OCI-LY1 (cell line): ENCODE measurements at regions not wholly inside any gene's neighbourhood (a gene's known extent, or its start where the extent isn't known, plus 50 kb on each side); places are given as distances from the start of the nearest gene placed in this dataset.

ENCODE experiments used
- H2AFZ ChIP-seq: fragments of 200-600 bp; sonication (generic), shearing (Covaris generic); 2 replicates; pipeline ENCODE4 v1.6.0; 2014; ENCODE audit warnings: antibody characterized with exemption, mild to moderate bottlenecking, low read length
- H3F3A ChIP-seq: fragments of 200-600 bp; sonication (generic), shearing (Covaris generic); 2 replicates; pipeline ENCODE4 v1.6.0; 2014; ENCODE audit warnings: mild to moderate bottlenecking, antibody characterized with exemption, low read length, moderate library complexity; ENCODE audit not compliant: insufficient read depth
- H3K27ac ChIP-seq: fragments of 200-600 bp; sonication (generic); 2 replicates; pipeline ENCODE4 v1.5.1; 2014; ENCODE audit warnings: low read length, mixed run types, mild to moderate bottlenecking, low read depth; ENCODE audit not compliant: poor library complexity, severe bottlenecking
- H3K27me3 ChIP-seq: fragments of 200-600 bp; sonication (generic); 2 replicates; pipeline ENCODE4 v1.6.0; 2014; ENCODE audit warnings: antibody characterized with exemption, mild to moderate bottlenecking, low read length, moderate library complexity; ENCODE audit not compliant: insufficient read depth
- H3K36me3 ChIP-seq: fragments of 200-600 bp; sonication (generic); 2 replicates; pipeline ENCODE4 v1.6.1; 2014; ENCODE audit warnings: mild to moderate bottlenecking, antibody characterized with exemption, low read length, moderate library complexity, mixed read lengths; ENCODE audit not compliant: insufficient read depth
- H3K4me1 ChIP-seq: fragments of 200-600 bp; sonication (generic); 2 replicates; pipeline ENCODE4 v1.5.1; 2014; ENCODE audit warnings: mild to moderate bottlenecking, low read length, moderate library complexity; ENCODE audit not compliant: insufficient read depth, severe bottlenecking
- H3K4me2 ChIP-seq: fragments of 200-600 bp; sonication (generic), shearing (Covaris generic); 2 replicates; pipeline ENCODE4 v1.6.1; 2014; ENCODE audit warnings: low read length
- H3K4me3 ChIP-seq: fragments of 200-600 bp; sonication (generic); 2 replicates; pipeline ENCODE4 v1.5.1; 2014; ENCODE audit warnings: low read length, low read depth, mild to moderate bottlenecking, mixed read lengths; ENCODE audit not compliant: poor library complexity, severe bottlenecking
- H3K79me2 ChIP-seq: fragments of 200-600 bp; shearing (Covaris generic); 2 replicates; pipeline ENCODE4 v1.6.1; 2016; ENCODE audit warnings: mixed run types, low read length, mixed read lengths; ENCODE audit not compliant: insufficient read depth
- H3K9ac ChIP-seq: fragments of 200-600 bp; sonication (generic), shearing (Covaris generic); 2 replicates; pipeline ENCODE4 v1.6.1; 2014; ENCODE audit warnings: mild to moderate bottlenecking, low read length, mixed read lengths
- H3K9me2 ChIP-seq: fragments of 200-600 bp; sonication (generic), shearing (Covaris generic); 2 replicates; pipeline ENCODE4 v1.6.1; 2014; ENCODE audit warnings: low read depth, mild to moderate bottlenecking, low read length, mixed read lengths
- H3K9me3 ChIP-seq: fragments of 200-600 bp; shearing (Covaris generic); 2 replicates; pipeline ENCODE4 v1.6.1; 2014; ENCODE audit warnings: low read length, mixed read lengths
- H4K20me1 ChIP-seq: fragments of 200-600 bp; sonication (generic), shearing (Covaris generic); 2 replicates; pipeline ENCODE4 v1.6.0; 2016; ENCODE audit warnings: mild to moderate bottlenecking, low read length; ENCODE audit not compliant: insufficient read depth
- CTCF ChIP-seq: fragments of 200-600 bp; sonication (generic), shearing (Covaris generic); IDR thresholded peaks from 2 replicates; pipeline ENCODE4 v1.5.1; 2017; ENCODE audit warnings: mild to moderate bottlenecking, antibody characterized with exemption, low read length, moderate library complexity, mixed read lengths
- EZH2 ChIP-seq: fragments of 200-600 bp; sonication (generic), shearing (Covaris generic); IDR thresholded peaks from 2 replicates; pipeline ENCODE4 v1.8.0; 2017; ENCODE audit warnings: borderline replicate concordance, mixed run types, mild to moderate bottlenecking, antibody characterized with exemption, low read length, moderate library complexity, mixed read lengths

DNA sequence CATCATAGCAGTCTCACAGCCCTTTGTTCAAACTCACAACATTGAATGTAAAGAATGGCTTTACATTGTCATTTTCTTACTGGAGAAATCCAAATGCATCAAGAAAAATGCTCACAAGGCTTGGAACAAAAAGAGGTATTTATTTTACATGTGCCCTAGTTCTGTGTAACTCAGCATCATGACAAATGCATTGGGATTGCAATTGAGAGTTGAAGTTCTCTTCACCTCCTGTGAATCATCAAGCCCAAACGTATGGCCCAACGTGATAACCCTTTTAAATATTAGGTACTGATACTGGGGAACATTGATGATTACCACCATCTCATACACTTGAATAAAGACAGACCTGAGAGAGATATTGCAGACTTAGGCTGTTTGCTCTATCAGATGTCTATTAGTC, 61.6 kb downstream of the GASK1B start:
- no peak for TF ChIP-seq CTCF
- TF ChIP-seq EZH2: no peak
- H3K4me2 ChIP-seq: no peak overlapping the region
- H3K36me3 ChIP-seq: no peaks in the 10 kb centered on the region
- H2AFZ ChIP-seq: no peak overlapping the region
- H3K9me2 ChIP-seq: no peaks in the 10 kb centered on the region
- H3K79me2 ChIP-seq: no peaks in the 10 kb centered on the region
- no peaks in the 10 kb centered on the region for H3F3A ChIP-seq
- no peaks in the 10 kb centered on the region for H3K27me3 ChIP-seq
- H3K27ac ChIP-seq: no peak overlapping the region
- no peaks in the 10 kb centered on the region for H3K4me1 ChIP-seq
- H3K9ac ChIP-seq: no peak overlapping the region
- H4K20me1 ChIP-seq: no peaks in the 10 kb centered on the region
- no peaks in the 10 kb centered on the region for H3K9me3 ChIP-seq
- H3K4me3 ChIP-seq: no peak overlapping the region

GRCh38 chr4:158102904-158103303, 69.9 kb downstream of the GASK1B start:
- Histone ChIP-seq H3K4me1 (no peaks in the 10 kb centered on the region), H3K4me2 (no peak overlapping the region), H2AFZ (no peak overlapping the region), H3K9me3 (no peaks in the 10 kb centered on the region), H4K20me1 (no peaks in the 10 kb centered on the region), H3F3A (no peaks in the 10 kb centered on the region), H3K27me3 (no peaks in the 10 kb centered on the region), H3K36me3 (no peaks in the 10 kb centered on the region), H3K9me2 (no peaks in the 10 kb centered on the region), H3K27ac (no peak overlapping the region), H3K79me2 (no peaks in the 10 kb centered on the region), H3K4me3 (no peak overlapping the region), H3K9ac (no peak overlapping the region)
- TF ChIP-seq CTCF (no peak), EZH2 (no peak)

DNA sequence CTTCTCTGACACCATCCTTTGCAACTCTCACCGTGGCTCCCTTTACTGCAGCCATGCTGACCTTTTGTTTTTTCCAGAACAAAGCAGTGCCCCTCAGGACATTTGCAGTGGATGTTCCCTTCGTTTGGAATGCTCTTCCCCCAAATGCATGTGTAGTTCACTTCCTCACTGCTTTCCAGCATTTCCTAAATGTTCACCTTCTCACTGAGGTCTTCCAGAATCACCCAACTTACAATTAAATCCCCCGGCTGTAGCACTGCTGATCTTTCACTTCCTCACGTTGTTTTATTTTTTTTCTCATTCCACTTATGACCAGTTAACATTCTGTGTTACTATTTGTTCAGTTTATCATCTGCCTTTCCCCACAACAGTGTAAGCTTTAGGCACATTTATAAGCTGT, 73.1 kb downstream of the GASK1B start:
- H3K4me1 ChIP-seq: no peaks in the 10 kb centered on the region
- H3K9me2 ChIP-seq: no peaks in the 10 kb centered on the region
- TF ChIP-seq CTCF (no peak), EZH2 (no peak)
- no peaks in the 10 kb centered on the region for H3K79me2 ChIP-seq
- no peaks in the 10 kb centered on the region for H3K9me3 ChIP-seq
- no peak overlapping the region for H3K4me2 ChIP-seq
- no peaks in the 10 kb centered on the region for H3F3A ChIP-seq
- no peak overlapping the region for H2AFZ ChIP-seq
- H3K9ac ChIP-seq: no peak overlapping the region
- no peak overlapping the region for H3K27ac ChIP-seq
- no peak overlapping the region for H3K4me3 ChIP-seq
- H4K20me1 ChIP-seq: no peaks in the 10 kb centered on the region
- H3K27me3 ChIP-seq: no peaks in the 10 kb centered on the region
- no peaks in the 10 kb centered on the region for H3K36me3 ChIP-seq
